Loucy (cell line): ENCODE measurements at regions not wholly inside any gene's neighbourhood (a gene's known extent, or its start where the extent isn't known, plus 50 kb on each side); places are given as distances from the start of the nearest gene placed in this dataset.

Experiments used
- EZH2phosphoT487 ChIP-seq: fragments of 200-600 bp; IDR thresholded peaks from 2 replicates; pipeline ENCODE4 v1.6.1; 2018; ENCODE audit warnings: antibody characterized with exemption, mild to moderate bottlenecking, moderate library complexity, borderline replicate concordance
- TF ChIP-seq, protein P1 (sequence below): fragments of 200-600 bp; sonication (generic); conservative IDR thresholded peaks from 2 replicates; pipeline ENCODE4 v1.5.1; 2014; ENCODE audit warnings: mild to moderate bottlenecking, antibody characterized with exemption, low read length

DNA sequence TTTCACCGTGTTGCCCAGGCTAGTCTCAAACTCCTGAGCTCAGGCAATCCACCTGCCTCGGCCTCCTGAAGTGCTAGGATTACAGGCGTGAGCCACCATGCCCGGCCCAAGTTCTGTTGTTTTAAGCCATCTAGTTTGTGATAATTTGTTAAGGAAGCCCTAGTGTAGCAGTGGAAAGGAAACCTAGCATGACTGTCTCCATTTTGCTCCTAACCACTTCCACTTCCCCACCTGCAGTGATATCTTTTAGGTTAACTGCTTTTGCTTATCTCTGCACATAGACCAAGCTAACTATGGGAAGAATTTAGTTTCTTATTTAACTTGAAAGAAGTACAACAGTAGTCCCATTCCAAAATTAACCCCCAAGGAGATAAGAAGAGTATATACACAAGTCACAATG, 109.5 kb upstream of the NAP1L1 start:
- TF ChIP-seq, protein P1, sequence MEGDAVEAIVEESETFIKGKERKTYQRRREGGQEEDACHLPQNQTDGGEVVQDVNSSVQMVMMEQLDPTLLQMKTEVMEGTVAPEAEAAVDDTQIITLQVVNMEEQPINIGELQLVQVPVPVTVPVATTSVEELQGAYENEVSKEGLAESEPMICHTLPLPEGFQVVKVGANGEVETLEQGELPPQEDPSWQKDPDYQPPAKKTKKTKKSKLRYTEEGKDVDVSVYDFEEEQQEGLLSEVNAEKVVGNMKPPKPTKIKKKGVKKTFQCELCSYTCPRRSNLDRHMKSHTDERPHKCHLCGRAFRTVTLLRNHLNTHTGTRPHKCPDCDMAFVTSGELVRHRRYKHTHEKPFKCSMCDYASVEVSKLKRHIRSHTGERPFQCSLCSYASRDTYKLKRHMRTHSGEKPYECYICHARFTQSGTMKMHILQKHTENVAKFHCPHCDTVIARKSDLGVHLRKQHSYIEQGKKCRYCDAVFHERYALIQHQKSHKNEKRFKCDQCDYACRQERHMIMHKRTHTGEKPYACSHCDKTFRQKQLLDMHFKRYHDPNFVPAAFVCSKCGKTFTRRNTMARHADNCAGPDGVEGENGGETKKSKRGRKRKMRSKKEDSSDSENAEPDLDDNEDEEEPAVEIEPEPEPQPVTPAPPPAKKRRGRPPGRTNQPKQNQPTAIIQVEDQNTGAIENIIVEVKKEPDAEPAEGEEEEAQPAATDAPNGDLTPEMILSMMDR: no peak
- TF ChIP-seq EZH2phosphoT487: no peak
